HG02970 (cell line): ENCODE measurements at regions not wholly inside any gene's neighbourhood (a gene's known extent, or its start where the extent isn't known, plus 50 kb on each side); places are given as distances from the start of the nearest gene placed in this dataset.

Source experiments
- ATAC-seq: cut with Tn5 transposase; IDR thresholded peaks from one replicate; pipeline ENCODE4 v1.9.1; 2021; ENCODE audit warnings: mild to moderate bottlenecking, moderate library complexity, moderate number of reproducible peaks; ENCODE audit not compliant: unreplicated experiment, low FRiP score

- ATAC-seq = no peak
Observed at GRCh38 chr4:164441109-164441508, 312.8 kb upstream of the SMIM31 start.

- no peak for ATAC-seq
Observed at GRCh38 chr4:164442180-164442579, 311.8 kb upstream of the SMIM31 start.

- ATAC-seq = no peak
Observed at GRCh38 chr4:164446516-164446915, 307.4 kb upstream of the SMIM31 start.

- ATAC-seq = no peak
Observed at GRCh38 chr4:164461901-164462300, 292.0 kb upstream of the SMIM31 start.

- ATAC-seq = no peak
Observed at GRCh38 chr4:164462471-164462870, 291.5 kb upstream of the SMIM31 start.

- ATAC-seq = no peak
Observed at GRCh38 chr4:164464313-164464712, 289.6 kb upstream of the SMIM31 start.

GRCh38 chr4:164467493-164467892 is 286.4 kb upstream of the SMIM31 start:
- no peak for ATAC-seq

GRCh38 chr4:164481306-164482091 is 272.4 kb upstream of the SMIM31 start:
- ATAC-seq = no peak

- no peak for ATAC-seq
Observed at GRCh38 chr4:164482092-164482404, 271.9 kb upstream of the SMIM31 start.

- no peak for ATAC-seq
Observed at GRCh38 chr4:164482758-164483157, 271.2 kb upstream of the SMIM31 start.

- ATAC-seq = no peak
Observed at GRCh38 chr4:164483711-164484110, 270.2 kb upstream of the SMIM31 start.

GRCh38 chr4:164484551-164484950 is 269.4 kb upstream of the SMIM31 start:
- ATAC-seq = no peak

GRCh38 chr4:164485136-164485535 is 268.8 kb upstream of the SMIM31 start:
- ATAC-seq = no peak

- ATAC-seq = no peak
Observed at GRCh38 chr4:164488114-164488513, 265.8 kb upstream of the SMIM31 start.

- no peak for ATAC-seq
Observed at GRCh38 chr4:164501074-164501473, 252.9 kb upstream of the SMIM31 start.

GRCh38 chr4:164503874-164504273 is 250.1 kb upstream of the SMIM31 start:
- ATAC-seq = no peak

GRCh38 chr4:164508097-164508496 is 245.8 kb upstream of the SMIM31 start:
- ATAC-seq = no peak

GRCh38 chr4:164508771-164509170 is 245.2 kb upstream of the SMIM31 start:
- ATAC-seq = no peak

GRCh38 chr4:164509951-164510350 is 244.0 kb upstream of the SMIM31 start:
- ATAC-seq = no peak

GRCh38 chr4:164512124-164512523 is 241.8 kb upstream of the SMIM31 start:
- no peak for ATAC-seq

GRCh38 chr4:164514765-164515164 is 239.2 kb upstream of the SMIM31 start:
- no peak for ATAC-seq

- ATAC-seq = no peak
Observed at GRCh38 chr4:164524789-164525188, 229.1 kb upstream of the SMIM31 start.
